DMS153 treated with DMSO at 0.1 percent for 48 hours (cell line): ENCODE measurements at regions not wholly inside any gene's neighbourhood (a gene's known extent, or its start where the extent isn't known, plus 50 kb on each side); places are given as distances from the start of the nearest gene placed in this dataset.

ENCODE experiments used
- DNase-seq: peaks from one replicate; lab custom pipeline; 2025; ENCODE audit not compliant: unreplicated experiment; lab: John Stamatoyannopoulos, UW

DNA sequence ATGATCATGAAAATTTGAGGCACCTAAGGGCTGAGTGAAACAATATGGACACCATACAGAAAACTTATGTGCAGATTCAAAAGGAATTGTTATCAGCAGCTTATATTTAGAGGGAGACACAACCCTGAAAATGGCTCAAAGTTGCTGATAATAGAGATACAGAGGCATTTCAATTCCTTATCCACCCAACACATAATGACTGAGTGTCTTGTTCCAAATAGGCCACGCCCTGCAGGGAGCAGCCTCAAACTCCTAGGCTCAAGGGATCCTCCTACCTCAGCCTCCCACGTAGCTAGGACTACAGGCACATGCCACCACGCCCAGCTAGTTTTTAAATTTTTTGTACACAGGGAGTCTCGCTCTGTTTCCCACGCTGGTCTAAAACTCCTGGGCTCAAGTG, 79.0 kb downstream of the LBH start:
- DNase-seq = no peak

DNA sequence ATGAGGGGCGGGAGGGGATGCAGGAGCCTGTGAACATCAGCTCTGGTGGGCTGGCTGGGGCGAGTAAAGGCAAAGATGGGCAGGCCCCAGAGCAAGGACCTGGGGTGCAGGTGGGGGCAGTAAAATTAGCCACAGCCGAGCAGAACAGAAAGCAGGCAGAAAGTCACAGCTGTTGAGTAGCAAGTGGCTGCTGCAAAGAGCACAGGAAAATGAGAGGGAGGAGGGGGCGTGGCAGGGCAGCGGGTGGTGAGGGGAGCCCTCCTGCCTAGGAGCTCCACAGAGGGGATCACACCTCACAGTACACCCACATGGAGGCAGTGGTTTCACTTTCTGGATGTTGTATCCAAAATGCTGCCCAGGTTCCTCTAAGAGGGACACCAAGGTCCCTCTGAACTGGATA, 79.6 kb downstream of the LBH start:
- DNase-seq = no peak

DNA sequence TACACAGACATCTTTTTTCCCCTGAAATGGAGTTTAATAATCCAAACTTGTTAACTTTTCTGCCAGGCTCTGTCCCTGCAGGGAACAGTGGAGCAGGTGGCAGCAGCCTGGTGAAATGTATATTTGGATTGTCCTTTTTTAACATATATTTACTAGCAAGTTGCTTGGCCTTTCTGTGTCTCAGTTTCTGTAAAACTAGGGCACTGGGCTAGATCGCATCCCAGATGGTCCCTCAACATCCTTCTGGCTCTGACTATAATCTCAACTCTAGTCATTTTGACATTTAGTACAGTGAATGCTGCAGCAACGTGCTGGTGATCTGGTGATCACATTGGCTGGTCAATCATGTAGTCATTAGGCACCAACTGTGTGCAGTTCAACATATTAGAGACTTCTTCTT, 80.4 kb downstream of the LBH start:
- DNase-seq = no peak

- no peak for DNase-seq
These were observed 81.6 kb downstream of the LBH start for GRCh38 chr2:30312916-30313315.

DNA sequence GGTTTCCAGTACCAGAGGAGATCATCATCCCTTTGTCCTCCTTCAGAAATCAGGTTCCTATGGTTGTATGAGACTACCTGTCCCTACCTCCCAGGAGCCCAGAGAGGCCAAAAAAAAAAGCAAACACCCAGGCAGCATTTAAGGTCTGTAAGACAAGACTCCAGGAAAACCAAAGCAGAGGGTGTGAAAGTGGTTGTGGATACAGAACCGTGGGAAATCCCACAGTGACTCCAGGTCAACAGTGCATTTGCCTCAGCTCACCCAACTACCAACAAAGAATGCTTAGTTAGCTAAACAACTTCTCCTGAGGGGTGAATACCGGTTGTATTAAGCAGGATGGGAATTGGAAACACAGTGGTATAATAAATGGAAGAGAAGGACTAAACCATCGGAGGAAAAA, 83.6 kb downstream of the LBH start:
- no peak for DNase-seq

DNA sequence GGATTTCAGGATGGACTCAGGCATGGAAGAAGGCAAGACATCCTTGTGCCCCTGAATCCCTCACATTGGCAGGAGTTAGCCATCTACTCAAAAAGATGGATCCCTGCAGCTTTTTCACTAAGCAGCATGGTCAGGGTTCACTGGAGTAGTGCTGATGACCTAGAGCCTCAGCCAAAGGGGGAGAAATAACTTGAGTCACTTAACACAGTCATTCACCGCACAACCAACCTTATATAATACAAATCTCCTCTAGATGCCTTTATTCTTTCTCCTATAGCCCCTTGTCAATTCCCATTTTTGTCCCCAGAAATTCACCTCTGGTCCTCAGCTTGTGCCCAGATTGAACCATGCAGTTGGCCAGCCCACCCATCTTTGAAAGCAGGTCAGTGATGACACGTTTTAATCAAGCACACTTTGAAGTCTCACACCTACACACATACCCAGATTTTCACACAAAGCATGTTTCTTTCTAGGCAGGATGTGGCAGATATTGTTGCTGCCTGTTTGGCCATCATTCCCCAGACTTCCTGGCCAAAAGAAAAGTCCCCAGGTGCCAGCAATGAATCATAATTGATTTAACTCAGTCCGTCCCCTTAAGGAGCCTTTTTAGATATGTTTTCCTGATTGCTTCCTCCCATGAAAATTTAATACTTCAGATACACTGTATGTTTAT, 84.2 kb downstream of the LBH start:
- DNase-seq = no peak

DNA sequence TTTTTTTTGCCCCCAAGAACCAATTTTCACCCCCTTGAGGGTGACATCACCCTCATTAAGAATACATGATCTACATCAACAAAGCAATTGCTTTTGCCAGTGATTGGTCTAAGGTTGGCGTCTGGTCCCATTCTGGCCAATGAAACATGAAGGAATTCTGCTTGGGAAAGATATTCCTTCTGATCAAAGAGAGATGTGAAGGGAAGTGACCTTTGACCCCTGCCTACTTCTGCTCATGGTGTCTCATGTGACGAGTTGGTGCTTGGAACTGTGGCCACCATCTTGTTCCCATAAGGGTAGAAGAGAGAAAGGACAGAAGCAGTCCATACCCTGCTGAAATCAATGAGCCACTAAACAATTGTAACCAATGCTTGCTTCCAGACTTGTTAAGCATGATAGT, 85.1 kb downstream of the LBH start:
- no peak for DNase-seq

GRCh38 chr2:30318987-30319782, 87.9 kb downstream of the LBH start:
- no peak for DNase-seq

GRCh38 chr2:30321466-30321865, 90.1 kb downstream of the LBH start:
- no peak for DNase-seq

DNA sequence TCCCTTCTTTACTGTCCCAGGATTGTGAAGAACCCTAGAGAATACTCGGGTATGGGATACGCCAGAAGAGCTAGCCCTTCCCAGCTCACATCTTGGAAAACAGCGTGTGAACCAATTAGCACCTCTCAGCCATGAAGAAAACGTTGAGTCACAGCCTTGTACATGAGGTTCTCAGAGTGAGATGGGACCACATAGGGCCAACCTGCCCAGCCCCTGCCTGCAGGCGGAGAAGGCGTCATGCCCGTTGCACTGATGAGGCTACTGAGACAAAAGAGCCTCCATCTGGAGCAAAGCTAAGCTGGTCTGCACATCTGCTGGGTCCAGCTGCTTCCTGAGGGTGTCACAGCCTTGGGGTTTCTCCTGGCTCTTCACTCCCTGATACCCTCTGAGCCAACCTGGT, 92.2 kb downstream of the LBH start:
- no peak for DNase-seq

- no peak for DNase-seq
These were observed 93.0 kb downstream of the LBH start for GRCh38 chr2:30324245-30324908.

GRCh38 chr2:30325600-30326328, 94.4 kb downstream of the LBH start:
- no peak for DNase-seq

- DNase-seq = no peak
These were observed 95.2 kb downstream of the LBH start for GRCh38 chr2:30326497-30326896.

DNA sequence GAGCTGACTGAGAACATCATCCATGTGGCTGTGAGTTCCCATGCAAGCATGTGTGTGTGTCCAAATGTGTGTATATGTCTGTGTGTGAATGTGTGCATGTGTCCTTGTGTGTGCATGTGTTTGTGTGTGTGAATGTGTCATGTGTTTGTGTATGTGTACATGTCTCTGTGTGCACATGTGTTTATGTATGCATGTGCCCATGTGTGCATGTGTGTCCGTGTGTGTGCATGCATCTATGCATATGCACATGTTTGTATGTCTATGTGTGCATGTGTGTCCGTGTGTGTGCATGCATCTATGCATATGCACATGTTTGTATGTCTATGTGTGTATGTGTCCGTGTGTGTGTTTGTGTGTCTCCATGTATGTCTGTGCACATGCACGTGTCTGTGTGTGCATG, 99.7 kb downstream of the LBH start:
- no peak for DNase-seq

GRCh38 chr2:30331869-30332268, 100.5 kb downstream of the LBH start:
- no peak for DNase-seq

DNA sequence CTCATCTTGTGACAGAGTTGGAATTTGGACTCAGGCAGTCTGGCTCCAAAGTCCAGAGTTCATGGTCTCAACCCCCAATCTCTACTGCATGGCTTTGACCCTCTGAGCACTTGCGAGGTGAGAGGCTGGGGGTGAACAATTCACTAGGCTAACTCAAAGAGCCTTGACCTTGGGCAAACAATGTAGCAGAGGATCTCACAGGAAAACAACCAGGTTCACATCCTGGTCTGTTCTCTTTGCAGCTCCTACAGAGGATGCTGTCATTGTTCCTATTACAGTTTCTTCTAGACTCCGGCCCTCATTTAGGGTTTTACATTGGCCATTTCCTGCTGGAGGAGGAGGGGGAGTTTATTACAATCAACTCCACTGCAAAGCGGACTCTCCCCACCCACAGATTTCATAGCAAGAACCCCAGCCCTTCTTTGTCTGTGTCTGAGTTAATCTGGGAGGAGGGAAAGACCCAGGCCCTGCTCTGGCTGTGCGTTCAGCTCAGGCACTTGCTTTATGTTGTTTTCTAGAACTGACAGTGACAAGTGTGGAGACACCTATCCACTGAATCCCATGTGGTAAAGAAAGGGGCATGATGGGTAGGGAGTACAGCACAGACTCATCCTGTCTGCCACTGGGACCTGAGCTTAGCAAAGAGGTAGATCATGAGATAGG, 101.6 kb downstream of the LBH start:
- DNase-seq = no peak

GRCh38 chr2:30334762-30335363, 103.5 kb downstream of the LBH start:
- no peak for DNase-seq

GRCh38 chr2:30336084-30336483, 104.8 kb downstream of the LBH start:
- DNase-seq = no peak

- no peak for DNase-seq
These were observed 105.9 kb downstream of the LBH start for GRCh38 chr2:30336978-30337841.

- no peak for DNase-seq
These were observed 107.1 kb downstream of the LBH start for GRCh38 chr2:30338475-30338874.
